HG03432 (cell line): ENCODE measurements at regions not wholly inside any gene's neighbourhood (a gene's known extent, or its start where the extent isn't known, plus 50 kb on each side); places are given as distances from the start of the nearest gene placed in this dataset.

ENCODE experiments used
- ATAC-seq: cut with Tn5 transposase; IDR thresholded peaks from one replicate; pipeline ENCODE4 v1.9.1; 2021; ENCODE audit warnings: mild to moderate bottlenecking, moderate library complexity; ENCODE audit not compliant: unreplicated experiment

- no peak for ATAC-seq
These were observed 905.7 kb upstream of the TENM4 start for GRCh38 chr11:80346353-80347059.

GRCh38 chr11:80343436-80343835 lies 902.6 kb upstream of the TENM4 start:
- ATAC-seq: no peak

- no peak for ATAC-seq
These were observed 897.4 kb upstream of the TENM4 start for GRCh38 chr11:80338231-80338630.

DNA sequence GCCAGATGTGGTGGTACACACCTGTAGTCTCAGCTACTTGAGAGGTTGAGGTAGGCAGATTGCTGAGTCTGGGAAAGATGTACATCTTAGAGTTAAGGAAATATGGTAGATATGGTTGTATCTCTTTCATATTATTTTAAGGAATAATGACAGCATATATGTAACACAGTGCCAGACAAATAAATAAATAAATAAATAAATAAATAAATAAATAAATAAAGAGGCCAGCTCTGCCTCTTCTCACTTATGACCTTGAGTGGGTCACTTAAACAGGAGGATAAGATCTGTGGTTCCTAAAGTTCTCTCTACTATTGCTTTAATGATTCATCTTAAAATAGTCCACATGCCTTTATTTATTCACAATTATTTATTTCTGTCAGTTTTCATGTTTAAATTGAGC lies 890.9 kb upstream of the TENM4 start:
- ATAC-seq: no peak

DNA sequence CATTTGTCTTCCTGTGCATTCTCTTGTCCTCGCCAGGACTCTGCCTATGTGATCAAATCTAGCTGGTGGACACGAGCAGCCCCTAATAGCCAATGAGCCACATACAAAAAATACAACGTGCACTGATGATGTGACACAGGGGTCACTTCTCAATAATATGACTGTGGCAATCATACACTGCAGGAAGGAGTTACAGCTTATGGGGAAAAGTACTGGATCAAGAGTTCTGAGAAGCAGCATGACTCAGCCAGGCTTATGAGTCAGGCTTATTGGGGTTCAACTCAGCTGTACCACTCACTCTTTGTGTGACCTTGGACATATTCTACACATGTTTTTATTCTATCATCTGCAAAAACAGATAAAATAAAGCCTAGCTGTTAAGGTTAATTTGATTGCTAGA lies 889.4 kb upstream of the TENM4 start:
- no peak for ATAC-seq

DNA sequence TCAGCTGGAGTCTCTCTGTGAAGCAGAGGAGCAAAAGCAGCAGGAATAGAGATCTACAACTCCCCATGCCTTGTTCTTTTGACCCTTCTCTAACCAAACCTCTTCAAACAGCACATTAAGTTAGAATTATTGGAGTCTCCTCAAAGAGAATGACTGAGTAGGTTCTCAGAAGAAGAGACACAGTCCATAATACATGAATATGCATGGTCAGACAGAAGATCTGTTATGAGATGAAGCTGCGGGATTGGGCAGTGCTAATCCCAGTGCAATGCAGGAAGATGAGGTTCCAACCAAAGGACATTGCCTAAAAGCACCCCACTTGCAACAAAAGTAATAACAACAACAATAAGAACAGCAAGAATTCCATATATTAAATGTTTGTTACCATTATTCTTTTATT lies 887.9 kb upstream of the TENM4 start:
- ATAC-seq: no peak

GRCh38 chr11:80327956-80328614 lies 887.3 kb upstream of the TENM4 start:
- ATAC-seq: no peak

GRCh38 chr11:80321786-80322185 lies 881.0 kb upstream of the TENM4 start:
- no peak for ATAC-seq

GRCh38 chr11:80320765-80321164 lies 879.9 kb upstream of the TENM4 start:
- no peak for ATAC-seq

DNA sequence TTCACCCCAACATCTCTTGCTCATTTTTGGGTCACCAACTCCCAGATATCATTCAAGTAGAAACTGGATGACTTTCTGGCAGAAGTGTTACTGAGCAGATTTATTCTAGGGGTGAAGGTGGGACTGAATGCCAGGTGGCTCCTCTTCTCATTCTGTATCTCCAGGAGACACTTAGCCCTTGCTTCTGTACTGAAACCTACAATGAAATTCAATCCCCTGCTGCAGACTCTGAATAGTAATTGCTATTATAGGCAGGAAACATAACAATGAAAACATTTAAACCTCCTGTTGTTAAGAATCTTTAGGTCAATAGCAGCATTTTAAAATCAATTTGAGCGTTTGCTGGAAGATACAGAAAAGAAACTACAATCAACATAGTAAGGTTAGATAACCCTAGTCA lies 879.4 kb upstream of the TENM4 start:
- ATAC-seq: no peak

GRCh38 chr11:80317612-80318011 lies 876.8 kb upstream of the TENM4 start:
- ATAC-seq: no peak

- no peak for ATAC-seq
These were observed 874.4 kb upstream of the TENM4 start for GRCh38 chr11:80315200-80315599.

DNA sequence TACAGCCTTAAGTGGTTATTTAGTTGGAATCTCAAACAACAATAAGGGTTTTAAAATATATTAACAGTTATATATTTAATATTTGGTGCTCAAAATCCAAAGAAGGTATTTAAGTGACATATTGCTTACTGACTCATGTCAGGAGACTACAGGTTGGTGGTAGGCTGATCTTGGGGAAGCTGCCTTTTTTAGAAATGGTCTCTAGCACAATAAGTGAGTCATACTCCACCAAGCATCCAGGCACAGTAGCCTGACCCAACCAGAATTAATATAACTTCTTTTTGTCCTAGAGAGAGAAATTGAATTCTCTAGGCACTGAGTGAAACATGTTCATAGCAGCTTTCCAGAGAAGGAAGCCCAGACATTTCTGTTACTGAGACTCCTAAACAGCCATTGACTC lies 868.5 kb upstream of the TENM4 start:
- no peak for ATAC-seq

DNA sequence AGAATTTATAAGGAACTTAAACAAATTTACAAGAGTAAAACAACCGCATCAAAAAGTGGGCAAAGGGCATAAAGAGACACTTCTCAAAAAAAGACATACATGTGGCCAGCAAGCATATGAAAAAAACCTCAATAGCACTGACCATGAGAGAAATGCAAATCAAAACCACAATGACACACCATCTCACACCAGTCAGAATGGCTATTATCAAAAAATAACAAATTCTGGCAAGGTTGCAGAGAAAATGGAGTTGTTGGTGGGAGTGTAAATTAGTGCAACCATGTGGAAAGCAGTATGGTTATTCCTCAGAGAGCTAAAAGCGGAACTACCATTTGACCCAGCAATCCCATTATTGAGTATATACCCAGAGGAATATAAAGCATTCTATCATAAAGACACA lies 866.8 kb upstream of the TENM4 start:
- no peak for ATAC-seq

- ATAC-seq: no peak
These were observed 857.2 kb upstream of the TENM4 start for GRCh38 chr11:80297858-80298632.

DNA sequence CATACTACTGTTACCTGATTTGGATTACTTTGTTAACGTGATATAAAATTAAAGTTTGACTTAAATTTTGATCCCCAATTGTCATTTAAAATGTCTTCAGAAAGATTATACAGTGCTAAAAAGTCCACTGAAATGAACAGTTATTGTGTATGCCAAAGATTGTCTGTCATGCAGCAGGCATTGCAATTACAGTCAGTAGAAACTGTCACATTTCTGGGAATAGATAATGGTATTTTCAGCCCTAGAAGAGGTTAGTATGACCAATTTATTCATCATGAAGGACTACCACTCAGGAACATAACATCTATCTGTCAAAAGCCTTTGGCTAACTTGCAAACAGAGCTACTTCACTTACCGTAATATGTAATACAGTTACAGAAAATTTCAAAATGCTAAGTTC lies 852.5 kb upstream of the TENM4 start:
- no peak for ATAC-seq

DNA sequence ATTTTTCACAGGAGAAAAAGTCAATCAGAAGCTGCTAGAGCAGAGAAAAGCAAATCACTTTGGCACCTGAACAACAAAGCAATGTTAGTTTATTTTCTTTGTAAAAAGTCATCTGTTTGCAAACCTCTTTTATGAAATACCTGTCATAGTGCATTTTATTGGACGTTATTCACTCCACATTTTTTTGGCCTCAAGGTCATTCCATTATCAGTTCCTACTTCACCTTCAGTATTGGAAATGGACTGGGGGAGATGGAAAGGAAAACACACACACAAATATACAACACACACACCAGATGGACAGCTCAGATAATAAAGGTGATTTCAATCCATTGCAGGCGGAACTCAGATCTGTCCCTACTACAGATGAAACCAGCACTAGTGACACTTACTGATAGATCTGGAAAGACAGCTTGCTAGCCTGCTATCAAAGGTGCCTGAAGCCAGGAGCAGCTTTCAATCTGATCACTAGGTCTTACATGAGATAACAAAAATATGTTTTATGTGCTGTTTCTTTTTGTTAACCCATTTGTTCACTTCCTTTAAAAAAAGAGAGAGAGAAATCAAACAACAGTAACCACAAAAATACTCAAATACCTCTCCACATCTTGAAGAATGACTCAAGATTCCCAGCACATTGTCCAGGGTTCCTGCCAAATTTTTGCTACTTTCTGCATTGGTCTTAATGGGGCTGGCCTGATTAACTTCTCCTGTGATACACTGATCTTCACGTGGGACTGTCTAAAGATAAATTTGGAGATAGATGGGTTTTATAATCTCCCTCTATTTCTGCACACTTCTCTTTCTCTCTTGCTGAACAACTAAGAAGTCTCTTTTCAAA lies 844.3 kb upstream of the TENM4 start:
- no peak for ATAC-seq

- ATAC-seq: no peak
These were observed 841.8 kb upstream of the TENM4 start for GRCh38 chr11:80282643-80283042.

DNA sequence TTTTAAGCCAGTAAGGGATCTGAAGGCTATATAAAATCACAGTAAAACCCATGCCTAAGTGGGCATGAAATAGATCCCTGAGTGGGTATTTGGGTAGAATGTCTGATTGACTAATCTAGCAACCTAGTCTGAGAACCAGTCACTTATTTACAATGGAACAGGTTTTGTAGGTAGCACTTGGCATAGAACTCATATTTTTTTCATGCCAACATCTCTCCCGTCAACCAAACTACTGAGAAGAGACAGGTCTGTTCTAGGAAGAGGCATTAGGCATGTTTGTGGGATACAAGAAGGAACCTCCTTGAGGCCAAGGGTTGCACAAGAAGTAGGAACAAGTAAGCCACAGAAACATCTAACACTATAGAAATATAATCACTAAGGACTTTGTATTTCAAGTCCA lies 840.4 kb upstream of the TENM4 start:
- ATAC-seq: no peak

GRCh38 chr11:80280737-80281136 lies 839.9 kb upstream of the TENM4 start:
- no peak for ATAC-seq

- ATAC-seq: no peak
These were observed 820.9 kb upstream of the TENM4 start for GRCh38 chr11:80261776-80262175.
